H9 (cell line): ENCODE measurements at regions not wholly inside any gene's neighbourhood (a gene's known extent, or its start where the extent isn't known, plus 50 kb on each side); places are given as distances from the start of the nearest gene placed in this dataset.

Source experiments
- DNase-seq: peaks from one replicate; pipeline ENCODE4 v3.0.0-alpha.2; 2017
- H2AFZ ChIP-seq: one replicate; pipeline ENCODE4 v1.6.1; 2013; ENCODE audit warnings: mild to moderate bottlenecking, low read length, control low read depth, moderate library complexity
- H2AK5ac ChIP-seq: 2 replicates; pipeline ENCODE4 v1.6.1; 2013; ENCODE audit warnings: low read length, control low read depth, mixed read lengths; ENCODE audit not compliant: insufficient read length
- H2BK120ac ChIP-seq: one replicate; pipeline ENCODE4 v1.6.1; 2013; ENCODE audit warnings: low read depth, mild to moderate bottlenecking, low read length, control low read depth, inconsistent platforms; ENCODE audit not compliant: poor library complexity, severe bottlenecking
- H2BK12ac ChIP-seq: 2 replicates; pipeline ENCODE4 v1.6.1; 2013; ENCODE audit warnings: low read length, control low read depth, mixed read lengths, low read depth; ENCODE audit not compliant: insufficient read length
- H2BK15ac ChIP-seq: 2 replicates; pipeline ENCODE4 v1.6.1; 2013; ENCODE audit warnings: low read depth, low read length, control low read depth
- H2BK20ac ChIP-seq: one replicate; pipeline ENCODE4 v1.6.1; 2013; ENCODE audit warnings: low read depth, mild to moderate bottlenecking, low read length, control low read depth, inconsistent platforms; ENCODE audit not compliant: poor library complexity, severe bottlenecking
- H2BK5ac ChIP-seq: 2 replicates; pipeline ENCODE4 v1.6.1; 2013; ENCODE audit warnings: low read length, control low read depth, mixed read lengths; ENCODE audit not compliant: insufficient read length
- H3K14ac ChIP-seq: 2 replicates; pipeline ENCODE4 v1.6.1; 2013; ENCODE audit warnings: low read length, control low read depth; ENCODE audit not compliant: insufficient read depth
- H3K18ac ChIP-seq: 2 replicates; pipeline ENCODE4 v1.6.1; 2013; ENCODE audit warnings: low read depth, mild to moderate bottlenecking, mixed read lengths, low read length, control low read depth; ENCODE audit not compliant: insufficient read length
- H3K23ac ChIP-seq: 2 replicates; pipeline ENCODE4 v1.6.1; 2013; ENCODE audit warnings: low read length, control low read depth, mixed read lengths, low read depth; ENCODE audit not compliant: insufficient read length
- H3K23me2 ChIP-seq: 2 replicates; pipeline ENCODE4 v1.6.1; 2013; ENCODE audit warnings: low read depth, mild to moderate bottlenecking, mixed read lengths, low read length, control low read depth; ENCODE audit not compliant: insufficient read length, poor library complexity, severe bottlenecking
- H3K27ac ChIP-seq: 2 replicates; pipeline ENCODE4 v1.5.1; 2013; ENCODE audit warnings: low read length, control low read depth, mixed read lengths, low read depth; ENCODE audit not compliant: insufficient read length
- H3K27me3 ChIP-seq: 2 replicates; pipeline ENCODE4 v1.6.1; 2013; ENCODE audit warnings: low read length, control low read depth, inconsistent platforms; ENCODE audit not compliant: insufficient read depth
- H3K4ac ChIP-seq: 2 replicates; pipeline ENCODE4 v1.6.1; 2013; ENCODE audit warnings: low read depth, mild to moderate bottlenecking, control low read depth, inconsistent platforms, low read length, moderate library complexity
- H3K4me1 ChIP-seq: 2 replicates; pipeline ENCODE4 v1.6.1; 2013; ENCODE audit warnings: low read length, control low read depth, inconsistent platforms; ENCODE audit not compliant: insufficient read depth
- H3K4me2 ChIP-seq: 2 replicates; pipeline ENCODE4 v1.6.1; 2013; ENCODE audit warnings: low read length, control low read depth, mixed read lengths; ENCODE audit not compliant: insufficient read length, insufficient read depth
- H3K56ac ChIP-seq: 2 replicates; pipeline ENCODE4 v1.6.1; 2013; ENCODE audit warnings: low read depth, mild to moderate bottlenecking, mixed read lengths, low read length, control low read depth; ENCODE audit not compliant: insufficient read length
- H3K79me1 ChIP-seq: 2 replicates; pipeline ENCODE4 v1.6.1; 2013; ENCODE audit warnings: low read depth, mild to moderate bottlenecking, moderate library complexity, low read length, control low read depth, inconsistent platforms; ENCODE audit not compliant: insufficient read depth, poor library complexity, severe bottlenecking
- H3K79me2 ChIP-seq: 2 replicates; pipeline ENCODE4 v1.6.1; 2013; ENCODE audit warnings: low read length, control low read depth, inconsistent platforms; ENCODE audit not compliant: insufficient read depth
- H3K9ac ChIP-seq: 2 replicates; pipeline ENCODE4 v1.6.1; 2013; ENCODE audit warnings: low read length, control low read depth, mixed read lengths; ENCODE audit not compliant: insufficient read length; ENCODE audit errors: extremely low read depth
- H3K9me3 ChIP-seq: one replicate; pipeline ENCODE4 v1.6.1; 2013; ENCODE audit warnings: low read depth, low read length, inconsistent platforms; ENCODE audit not compliant: control insufficient read depth
- H3T11ph ChIP-seq: one replicate; pipeline ENCODE4 v1.6.1; 2013; ENCODE audit warnings: mild to moderate bottlenecking, low read length, control low read depth, inconsistent platforms
- H4K20me1 ChIP-seq: one replicate; pipeline ENCODE4 v1.6.1; 2013; ENCODE audit not compliant: control insufficient read depth, insufficient read length, insufficient read depth
- H4K5ac ChIP-seq: 2 replicates; pipeline ENCODE4 v1.6.1; 2013; ENCODE audit warnings: low read depth, mild to moderate bottlenecking, mixed read lengths, low read length, control low read depth; ENCODE audit not compliant: insufficient read length
- H4K8ac ChIP-seq: replicated peaks from 2 replicates; pipeline ENCODE4 v1.6.1; 2013; ENCODE audit warnings: low read length, control low read depth, mixed read lengths, low read depth; ENCODE audit not compliant: insufficient read length
- H4K91ac ChIP-seq: 2 replicates; pipeline ENCODE4 v1.6.1; 2013; ENCODE audit warnings: low read depth, mild to moderate bottlenecking, moderate library complexity, mixed read lengths, low read length, control low read depth; ENCODE audit not compliant: insufficient read length
- H3K27ac Mint-ChIP-seq, 3 experiments: 2 replicates in 2 of 3; 3 replicates in 1 of 3; pipeline ENCODE4 v1.8.0; 2020 to 2021; ENCODE audit warnings: mixed read lengths in 3 of 3, mild to moderate bottlenecking in 1 of 3, moderate library complexity in 1 of 3
- H3K27me3 Mint-ChIP-seq: 2 replicates; pipeline ENCODE4 v1.8.0; 2021; ENCODE audit warnings: low read depth, mild to moderate bottlenecking, moderate library complexity, mixed read lengths
- H3K36me3 Mint-ChIP-seq, 3 experiments: 2 replicates in 2 of 3; 3 replicates in 1 of 3; pipeline ENCODE4 v1.8.0; 2020 to 2021; ENCODE audit warnings: low read depth in 3 of 3, mixed read lengths in 3 of 3; ENCODE audit not compliant: insufficient read depth in 1 of 3
- H3K4me1 Mint-ChIP-seq, 2 experiments: 2 replicates each; pipeline ENCODE4 v1.8.0; 2020; ENCODE audit warnings: mixed read lengths in 2 of 2
- H3K4me3 Mint-ChIP-seq, 2 experiments: 2 replicates in 1 of 2; 3 replicates in 1 of 2; pipeline ENCODE4 v1.8.0; 2020 to 2021; ENCODE audit warnings: mild to moderate bottlenecking in 2 of 2, mixed read lengths in 2 of 2, moderate library complexity in 1 of 2
- H3K9me3 Mint-ChIP-seq, 2 experiments: 2 replicates in 1 of 2; 3 replicates in 1 of 2; pipeline ENCODE4 v1.8.0; 2020; ENCODE audit warnings: mild to moderate bottlenecking in 2 of 2, mixed read lengths in 2 of 2, moderate library complexity in 1 of 2
- WGBS: extraction: QIAGEN DNeasy Blood & Tissue Kit; methylation state at CpG from one replicate; pipeline ENCODE4 v1.1.7; 2013; ENCODE audit warnings: missing lambda C conversion rate, low lambda C conversion rate, mixed read lengths; ENCODE audit not compliant: insufficient read length; ENCODE audit errors: extremely low coverage; 5-methylcytosine and 5-hydroxymethylcytosine counted together
- TF ChIP-seq, protein P1 (sequence below): fragments of 200-600 bp; sonication (generic); conservative IDR thresholded peaks from 3 replicates; pipeline ENCODE4 v1.8.0; 2021; ENCODE audit warnings: antibody characterized with exemption, mild to moderate bottlenecking

DNA sequence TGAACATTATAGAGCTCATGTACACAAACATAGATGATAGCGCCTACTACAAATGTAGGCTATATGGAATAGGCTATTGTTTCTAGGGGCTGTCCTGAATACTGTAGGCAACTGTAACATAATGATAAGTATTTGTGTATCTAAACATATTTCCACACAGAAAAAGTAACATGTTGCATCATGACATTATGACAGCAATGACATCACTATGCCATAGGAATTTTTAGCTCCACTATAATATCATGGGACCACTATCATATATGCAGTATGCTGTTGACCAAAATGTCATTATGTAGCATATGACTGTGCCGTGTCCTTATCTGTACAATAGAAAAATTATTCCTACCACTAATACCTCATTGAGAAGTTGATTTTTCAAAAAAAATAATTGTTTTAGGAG lies 96.7 kb upstream of the SSTR1 start:
- no CpG with 5 or more reads among the region's 2 CpGs for WGBS
- no peaks in the 10 kb centered on the region for H3K23me2 ChIP-seq
- H3T11ph ChIP-seq: no peak overlapping the region
- no peak overlapping the region for H2BK5ac ChIP-seq
- Mint-ChIP-seq H3K4me3 (no peak overlapping the region), H3K27ac (no peak overlapping the region), H3K36me3 (no peaks in the 10 kb centered on the region; a peak in 2 of 7 replicates), H3K4me1 (peaks cover 18 to 19% of the 10 kb centered on the region in 2 experiments), H3K27me3 (no peaks in the 10 kb centered on the region), H3K9me3 (no peaks in the 10 kb centered on the region; a peak in 1 of 5 replicates)
- H2BK20ac ChIP-seq: no peak overlapping the region
- H2AK5ac ChIP-seq: no peak overlapping the region
- no peak overlapping the region for H3K4ac ChIP-seq
- H4K91ac ChIP-seq: no peak overlapping the region
- peaks cover 2% of the 10 kb centered on the region; the same call in 1 of the 2 replicates for H3K4me1 ChIP-seq
- TF ChIP-seq, protein P1, sequence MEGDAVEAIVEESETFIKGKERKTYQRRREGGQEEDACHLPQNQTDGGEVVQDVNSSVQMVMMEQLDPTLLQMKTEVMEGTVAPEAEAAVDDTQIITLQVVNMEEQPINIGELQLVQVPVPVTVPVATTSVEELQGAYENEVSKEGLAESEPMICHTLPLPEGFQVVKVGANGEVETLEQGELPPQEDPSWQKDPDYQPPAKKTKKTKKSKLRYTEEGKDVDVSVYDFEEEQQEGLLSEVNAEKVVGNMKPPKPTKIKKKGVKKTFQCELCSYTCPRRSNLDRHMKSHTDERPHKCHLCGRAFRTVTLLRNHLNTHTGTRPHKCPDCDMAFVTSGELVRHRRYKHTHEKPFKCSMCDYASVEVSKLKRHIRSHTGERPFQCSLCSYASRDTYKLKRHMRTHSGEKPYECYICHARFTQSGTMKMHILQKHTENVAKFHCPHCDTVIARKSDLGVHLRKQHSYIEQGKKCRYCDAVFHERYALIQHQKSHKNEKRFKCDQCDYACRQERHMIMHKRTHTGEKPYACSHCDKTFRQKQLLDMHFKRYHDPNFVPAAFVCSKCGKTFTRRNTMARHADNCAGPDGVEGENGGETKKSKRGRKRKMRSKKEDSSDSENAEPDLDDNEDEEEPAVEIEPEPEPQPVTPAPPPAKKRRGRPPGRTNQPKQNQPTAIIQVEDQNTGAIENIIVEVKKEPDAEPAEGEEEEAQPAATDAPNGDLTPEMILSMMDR: no peak
- no peak overlapping the region for H2BK15ac ChIP-seq
- H3K79me2 ChIP-seq: no peaks in the 10 kb centered on the region
- no peak overlapping the region for H3K18ac ChIP-seq
- no peaks in the 10 kb centered on the region for H3K79me1 ChIP-seq
- no peaks in the 10 kb centered on the region for H3K27me3 ChIP-seq
- no peak overlapping the region for H4K5ac ChIP-seq
- H3K9ac ChIP-seq: no peak overlapping the region
- H3K23ac ChIP-seq: no peak overlapping the region
- no peaks in the 10 kb centered on the region for H4K20me1 ChIP-seq
- H3K14ac ChIP-seq: no peak overlapping the region
- H2BK12ac ChIP-seq: no peak overlapping the region
- H3K27ac ChIP-seq: no peak overlapping the region
- H3K56ac ChIP-seq: no peak overlapping the region
- no peak for DNase-seq
- H2BK120ac ChIP-seq: no peak overlapping the region
- no peaks in the 10 kb centered on the region for H3K9me3 ChIP-seq
- no peak overlapping the region for H4K8ac ChIP-seq
- H3K4me2 ChIP-seq: no peak overlapping the region
- H2AFZ ChIP-seq: no peak overlapping the region
